HG02623 (cell line): ENCODE measurements at regions not wholly inside any gene's neighbourhood (a gene's known extent, or its start where the extent isn't known, plus 50 kb on each side); places are given as distances from the start of the nearest gene placed in this dataset.

ENCODE experiments used
- ATAC-seq: cut with Tn5 transposase; IDR thresholded peaks from one replicate; pipeline ENCODE4 v1.9.1; 2021; ENCODE audit warnings: moderate library complexity; ENCODE audit not compliant: unreplicated experiment

DNA sequence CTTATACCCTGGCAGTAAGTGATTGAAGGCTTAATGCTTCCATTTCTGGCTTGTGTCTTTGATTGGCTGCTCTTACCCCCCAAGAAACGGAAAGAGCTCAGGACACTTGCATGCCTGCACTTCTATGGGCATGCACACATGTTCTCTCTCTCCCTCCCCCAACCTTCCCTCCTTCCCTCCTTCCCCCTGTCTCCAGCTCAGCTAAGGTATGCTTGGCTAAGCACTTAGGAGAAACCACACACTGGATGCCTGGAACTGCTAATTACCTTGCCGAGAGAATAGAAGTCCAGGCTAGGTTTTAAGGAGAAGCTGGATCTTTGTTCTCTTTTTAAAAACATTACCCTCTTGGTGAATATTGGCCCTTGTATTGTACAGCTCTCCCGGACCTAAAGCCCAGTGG, 1072.8 kb upstream of the TMEM132C start:
- no peak for ATAC-seq

DNA sequence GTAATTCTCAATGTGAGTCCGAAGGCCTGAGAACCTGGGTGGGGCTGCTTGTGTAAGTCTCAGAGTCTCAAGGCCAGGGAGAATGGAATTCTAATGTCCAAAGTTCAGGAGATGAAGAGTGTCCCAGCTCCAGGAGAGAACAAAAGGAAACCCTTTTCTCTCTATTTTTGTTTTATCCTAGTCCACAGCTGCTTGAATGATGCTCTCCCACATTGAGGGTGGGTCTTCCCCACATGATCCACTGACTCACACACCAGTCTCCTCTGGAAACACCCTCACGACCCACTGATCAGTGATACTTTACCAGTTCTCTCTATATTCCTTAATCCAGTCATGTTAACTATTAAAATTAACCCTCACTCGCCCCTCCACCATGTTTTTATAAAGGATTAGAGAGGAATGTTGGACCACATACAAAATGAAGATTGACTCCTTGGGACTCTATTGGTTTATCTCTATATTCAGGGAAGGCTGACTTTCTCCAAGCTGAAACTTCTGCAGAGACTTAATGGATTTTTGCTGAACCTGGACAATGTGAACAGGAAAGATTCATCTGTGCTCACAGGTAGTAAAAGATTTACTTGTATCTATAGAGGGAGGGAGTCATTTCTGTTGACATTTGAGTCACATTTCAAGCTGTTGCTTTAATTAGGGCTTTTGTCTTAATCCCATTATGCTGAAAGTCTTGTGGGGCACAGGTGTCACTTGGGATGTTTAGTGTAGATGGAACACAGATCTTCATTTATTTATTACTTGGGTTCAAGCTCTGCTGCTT, 1061.0 kb upstream of the TMEM132C start:
- ATAC-seq = no peak

DNA sequence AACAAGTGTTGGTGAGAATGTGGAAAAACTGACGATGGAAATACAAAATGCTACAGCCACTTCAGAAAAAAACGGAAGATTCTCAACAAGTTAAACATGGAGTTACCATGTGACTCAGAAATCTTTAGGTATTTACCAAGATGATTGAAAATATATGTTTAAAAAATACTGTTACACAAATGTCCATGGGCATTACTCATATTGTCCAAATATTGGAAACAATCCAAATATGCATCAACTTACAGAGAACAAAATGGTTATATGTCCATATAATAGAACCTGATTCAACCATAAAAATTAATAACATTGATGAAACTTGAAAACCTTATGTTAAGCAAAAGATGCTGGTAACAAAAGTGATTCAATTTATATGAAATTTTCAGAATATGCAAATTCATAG, 1057.7 kb upstream of the TMEM132C start:
- no peak for ATAC-seq

DNA sequence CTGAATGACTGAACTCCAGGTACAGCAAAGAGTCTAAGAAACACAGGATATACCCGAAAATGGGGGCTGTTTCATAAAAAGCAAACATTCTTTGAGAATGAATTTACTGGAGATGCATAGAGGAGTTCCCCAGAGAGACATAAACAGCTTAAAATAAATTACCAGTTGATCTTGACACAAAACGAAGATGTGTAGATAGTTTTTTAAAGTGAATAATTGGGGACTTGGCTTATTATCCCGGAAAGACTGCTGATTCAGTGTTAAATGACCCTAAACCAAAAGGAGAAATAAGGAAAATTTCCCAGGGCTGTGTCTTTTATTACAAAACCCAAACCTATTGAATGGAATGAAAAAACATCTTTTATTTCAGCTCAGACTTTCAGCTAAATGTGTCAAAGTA, 1052.8 kb upstream of the TMEM132C start:
- no peak for ATAC-seq

DNA sequence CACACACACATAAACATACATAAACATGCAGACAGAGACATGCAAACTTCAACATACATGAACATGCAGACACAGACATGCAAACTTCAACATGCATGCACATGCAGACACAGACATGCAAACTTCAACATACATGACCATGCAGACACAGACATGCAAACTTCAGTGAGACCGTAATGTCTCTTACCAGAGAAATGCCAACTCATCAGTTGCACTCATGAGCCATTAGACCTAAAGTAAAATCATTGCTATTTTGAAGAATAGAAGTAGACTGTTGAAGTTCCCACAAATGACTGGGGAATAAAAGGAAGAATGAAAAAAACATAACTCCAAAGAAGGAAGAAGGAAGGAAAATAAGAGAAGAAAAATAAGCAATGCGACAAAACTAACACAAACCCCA, 1044.0 kb upstream of the TMEM132C start:
- ATAC-seq = no peak

DNA sequence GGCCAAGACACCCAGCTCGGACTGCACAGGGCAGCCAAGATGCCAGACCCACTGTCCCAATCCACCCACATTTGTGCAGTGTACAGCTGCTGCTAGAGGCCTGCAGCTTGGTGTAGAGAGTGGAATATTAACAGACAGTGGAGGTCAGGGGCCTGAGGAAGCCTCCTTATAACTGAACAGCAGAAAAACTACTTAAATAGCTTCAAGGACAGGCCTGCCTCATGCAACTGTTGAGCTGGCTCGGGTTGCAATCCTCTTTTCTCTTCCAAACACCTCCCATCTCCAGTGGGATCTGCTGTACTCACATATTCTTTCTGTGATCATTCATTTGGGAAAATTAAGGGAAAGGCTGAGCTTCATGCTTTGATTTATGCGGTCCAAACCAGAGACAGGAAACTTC, 1043.2 kb upstream of the TMEM132C start:
- ATAC-seq = no peak

DNA sequence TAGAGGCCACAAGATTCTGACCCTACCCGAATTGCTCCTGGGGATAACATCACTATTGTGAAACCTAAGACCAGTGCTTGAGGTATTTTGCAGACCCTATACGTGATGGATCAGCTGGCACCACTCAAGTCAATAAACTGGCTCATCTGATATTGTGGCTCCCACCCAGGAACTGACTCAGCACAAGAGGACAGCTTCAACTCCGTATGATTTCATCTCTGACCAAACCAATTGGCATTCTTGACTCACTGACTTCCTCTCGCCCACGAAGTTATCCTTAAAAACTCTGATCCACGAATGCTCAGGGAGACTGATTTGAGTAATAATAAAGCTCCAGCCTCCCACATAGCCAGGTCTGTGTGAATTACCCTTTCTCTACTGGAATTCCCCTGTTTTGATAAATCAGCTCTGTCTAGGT, 1036.1 kb upstream of the TMEM132C start:
- no peak for ATAC-seq

DNA sequence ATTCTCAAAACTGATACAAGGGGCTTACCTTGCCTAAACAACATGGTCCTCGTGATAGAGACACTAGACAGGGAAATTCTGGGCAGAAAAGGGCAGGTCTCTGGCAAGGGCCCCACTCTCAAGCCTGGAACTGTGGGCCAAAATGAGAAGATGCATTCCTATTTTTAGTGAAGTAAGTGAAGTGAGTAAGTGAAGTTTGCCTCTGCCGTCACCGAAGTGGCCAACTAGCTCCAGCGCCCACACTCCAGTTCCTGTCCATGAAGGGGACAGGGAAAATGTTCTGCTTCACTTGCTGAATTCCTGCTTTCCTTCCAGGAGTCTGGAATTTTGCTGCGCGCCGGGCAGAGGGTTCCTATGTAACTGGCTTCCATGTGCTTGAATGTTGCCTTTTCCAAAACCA, 1035.6 kb upstream of the TMEM132C start:
- no peak for ATAC-seq

DNA sequence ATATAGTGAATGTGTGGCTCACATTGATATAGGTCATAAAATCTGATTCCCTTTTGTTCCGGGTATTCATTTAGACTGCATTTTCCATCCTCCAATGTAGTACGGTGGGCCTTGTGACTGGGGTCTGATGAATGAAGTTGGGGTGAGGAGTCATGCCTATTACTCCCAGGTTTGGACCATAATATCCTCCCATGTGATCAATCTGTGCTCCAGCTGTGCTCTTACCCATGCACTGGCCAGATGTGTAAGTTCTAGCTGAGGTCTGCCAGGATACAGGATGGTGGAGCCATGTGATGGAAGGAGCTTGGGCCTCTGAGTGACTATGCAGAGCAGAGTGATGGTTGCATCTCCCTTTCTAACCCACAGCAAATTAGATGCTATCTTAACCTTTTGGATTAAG, 1034.0 kb upstream of the TMEM132C start:
- ATAC-seq = no peak

DNA sequence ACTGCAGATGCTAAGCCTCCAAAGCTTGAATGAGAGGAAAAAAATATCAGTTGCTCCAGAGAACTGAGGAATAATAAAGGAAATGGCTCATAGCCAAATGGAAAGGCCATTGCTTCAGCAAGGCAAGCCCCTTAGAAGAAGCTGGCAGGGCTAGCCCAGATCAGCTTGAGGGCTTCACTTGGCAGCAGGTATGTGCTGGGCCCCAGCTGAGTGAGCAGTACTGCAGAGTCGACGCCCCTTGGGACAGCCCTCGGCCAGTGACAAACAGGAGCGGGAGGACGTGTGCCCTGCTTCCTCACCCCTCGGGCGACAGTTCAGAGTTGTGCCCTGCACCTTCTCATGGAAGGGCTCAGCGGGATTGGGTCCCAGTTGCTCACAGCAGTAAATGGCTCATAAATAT, 1031.2 kb upstream of the TMEM132C start:
- no peak for ATAC-seq

DNA sequence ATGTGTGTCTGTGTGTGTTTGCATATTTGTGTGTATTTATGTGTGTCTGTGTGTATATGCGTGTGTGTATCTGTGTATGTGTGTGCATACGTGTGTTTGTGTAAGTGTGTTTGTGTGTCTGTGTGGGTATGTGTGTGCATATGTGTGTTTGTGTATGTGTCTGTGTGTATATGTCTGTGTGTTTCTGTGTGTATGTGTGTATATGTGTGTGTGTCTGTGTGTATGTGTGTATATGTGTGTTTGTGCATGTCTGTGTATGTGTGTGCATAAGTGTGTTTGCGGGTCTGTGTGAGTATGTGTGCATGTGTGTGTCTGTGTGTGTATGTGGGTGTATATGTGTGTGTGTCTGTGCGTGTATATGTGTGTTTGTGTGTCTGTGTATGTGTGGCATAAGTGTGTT, 1030.5 kb upstream of the TMEM132C start:
- no peak for ATAC-seq

DNA sequence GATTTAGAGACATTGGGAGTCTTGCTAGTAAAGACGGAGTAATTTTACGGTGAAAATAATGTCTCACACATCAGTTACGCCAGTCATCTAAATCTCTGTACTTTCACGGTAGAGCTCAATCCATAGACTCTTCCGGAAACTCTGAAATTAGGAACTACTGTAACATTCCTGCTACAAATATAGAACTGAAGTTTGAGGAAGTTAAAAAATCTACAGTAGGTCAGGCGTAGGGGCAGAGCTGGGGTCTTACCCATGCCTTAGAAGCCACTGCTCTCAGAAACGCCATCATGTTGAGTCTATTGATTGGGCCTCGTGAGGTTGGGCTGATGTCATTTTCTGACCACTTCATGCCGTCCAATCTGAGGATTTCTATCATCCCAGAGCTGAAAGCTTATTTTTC, 1029.8 kb upstream of the TMEM132C start:
- ATAC-seq = no peak

DNA sequence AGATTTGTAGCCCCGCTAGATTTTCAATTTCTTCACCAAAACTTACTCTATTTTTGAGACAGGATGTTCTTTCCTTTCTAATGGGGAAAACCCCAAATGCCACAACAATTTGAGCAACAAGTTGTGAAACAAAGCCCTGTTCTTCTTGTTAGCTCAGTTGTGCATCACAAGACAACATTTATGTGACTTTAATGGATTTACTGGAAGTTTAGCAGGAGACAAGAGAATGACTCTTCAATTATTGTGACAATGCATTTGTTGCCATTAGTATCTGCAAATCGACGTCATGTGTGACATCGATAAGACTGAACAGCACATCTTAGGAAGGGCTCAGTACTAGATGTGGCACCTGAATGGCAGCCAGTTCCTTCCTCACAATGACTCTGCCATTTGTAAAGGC, 1028.9 kb upstream of the TMEM132C start:
- ATAC-seq = no peak

DNA sequence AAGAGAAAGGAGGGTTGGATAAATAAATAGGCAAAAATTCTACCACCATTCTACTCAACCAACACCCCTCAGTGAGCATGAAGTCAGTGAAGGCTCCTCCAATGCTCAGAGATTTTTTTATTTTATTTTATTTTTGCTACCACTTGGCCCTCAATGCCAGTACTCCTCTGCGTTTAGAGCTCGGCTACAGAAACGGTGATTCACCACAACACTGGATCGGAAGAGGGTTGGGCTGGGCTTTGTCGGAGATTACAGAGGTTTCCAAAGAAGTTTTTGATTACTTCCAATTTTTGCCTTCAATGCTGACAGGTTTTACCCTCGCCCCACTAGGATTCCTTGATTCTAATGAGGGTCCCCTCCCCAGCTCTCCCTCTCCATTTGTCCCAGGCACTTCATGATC, 1027.2 kb upstream of the TMEM132C start:
- ATAC-seq = no peak

DNA sequence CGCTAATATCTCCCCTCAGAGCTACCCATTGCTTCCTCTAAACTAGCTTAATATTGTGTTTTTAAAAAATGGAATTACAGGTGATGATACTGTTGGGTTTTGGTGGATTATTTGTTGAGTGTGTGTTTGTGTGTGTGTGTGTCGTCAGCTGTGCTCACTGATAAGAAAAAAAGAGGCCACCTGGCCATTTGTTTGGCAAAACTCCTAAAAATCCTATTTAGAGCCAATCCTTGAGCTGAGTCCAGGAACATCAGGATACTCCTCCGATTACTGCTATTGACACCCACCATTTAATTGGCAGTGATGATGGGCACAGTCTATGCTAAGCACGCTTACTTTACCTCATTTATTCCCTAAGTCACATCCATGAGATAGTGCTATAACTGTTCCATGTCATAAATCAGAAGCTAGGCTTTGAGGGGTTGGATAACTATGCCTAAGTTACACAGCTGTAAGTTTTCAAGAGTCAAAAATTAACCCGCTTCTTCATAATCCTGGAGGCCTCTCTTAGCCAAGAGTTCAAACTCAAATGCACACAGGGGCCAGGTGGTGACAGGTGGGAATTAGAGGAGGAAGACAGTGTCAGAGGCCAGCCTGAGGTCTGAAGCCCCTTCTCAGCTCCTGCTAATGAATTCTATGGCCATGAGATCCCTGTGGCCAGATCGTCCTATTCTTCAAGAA, 1026.6 kb upstream of the TMEM132C start:
- ATAC-seq = no peak

DNA sequence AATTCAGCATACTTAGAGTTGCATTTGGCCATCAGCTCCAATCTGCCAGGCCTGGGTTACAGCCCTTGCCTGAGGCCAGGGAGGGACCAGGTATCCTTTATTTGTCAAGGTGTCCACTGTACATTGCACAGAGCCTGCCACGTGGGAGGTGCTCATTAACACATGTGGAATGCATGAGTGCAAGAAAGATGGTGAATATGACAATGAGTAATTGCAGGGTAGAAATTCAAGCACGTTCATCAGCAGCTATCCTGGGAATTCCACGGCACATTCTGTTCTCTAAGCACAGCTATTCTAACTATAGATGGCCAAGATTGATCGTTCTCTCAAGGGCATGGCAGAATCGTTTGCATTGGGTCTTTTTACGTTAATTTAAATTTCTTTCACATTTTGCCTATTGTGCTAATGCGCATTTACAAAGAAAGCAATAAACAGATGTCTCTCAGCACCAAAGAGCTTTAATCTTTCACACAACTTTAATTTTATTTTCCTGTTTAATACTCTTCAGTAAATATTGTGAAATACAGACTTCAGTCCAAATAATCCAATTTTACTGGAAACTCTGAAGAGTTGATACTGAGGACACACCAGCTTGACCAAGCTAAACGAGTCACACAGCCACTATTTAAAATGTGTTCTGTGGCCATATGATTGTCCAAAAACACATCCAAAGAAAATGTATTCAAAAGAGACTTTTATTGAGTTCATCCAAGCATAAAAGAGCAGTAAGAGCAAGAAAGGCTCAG, 1025.7 kb upstream of the TMEM132C start:
- ATAC-seq = no peak

DNA sequence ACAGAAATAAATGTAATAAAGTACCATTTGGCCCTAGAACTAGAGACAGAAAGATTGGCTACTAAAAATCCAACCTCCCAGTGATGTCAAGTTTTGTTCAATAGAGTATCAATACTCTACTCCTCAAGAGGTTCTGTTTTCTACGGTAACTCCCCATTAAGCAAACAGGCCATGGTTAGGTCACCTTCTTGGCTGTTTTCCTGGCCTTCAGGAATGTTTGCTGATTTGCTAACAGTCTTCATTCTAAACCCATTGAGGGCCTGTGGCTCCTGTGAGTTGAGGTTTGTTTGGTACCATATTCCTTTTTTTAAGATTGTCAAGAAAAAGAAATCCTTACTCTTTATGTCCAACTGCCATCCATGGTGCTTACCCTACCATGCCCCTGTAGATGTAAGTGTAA, 1022.0 kb upstream of the TMEM132C start:
- no peak for ATAC-seq

DNA sequence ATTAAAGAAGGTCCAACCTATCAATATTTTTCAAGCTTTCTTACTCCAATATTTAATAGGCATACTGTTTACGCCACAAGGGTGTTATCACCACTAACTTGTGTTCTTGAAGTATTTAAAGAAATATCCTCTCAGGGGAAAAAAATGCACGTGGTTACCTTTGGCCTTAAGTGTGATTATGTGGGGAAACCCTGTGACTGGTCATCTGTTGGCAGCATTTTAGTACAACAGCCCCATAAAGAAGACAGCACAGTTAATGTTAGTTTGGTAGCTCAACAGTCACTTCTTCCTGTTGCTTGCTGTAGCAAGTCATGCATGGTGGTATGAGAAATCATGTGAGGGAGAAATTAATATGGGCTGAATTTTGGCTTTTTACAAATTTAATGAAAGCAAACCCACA, 1021.5 kb upstream of the TMEM132C start:
- no peak for ATAC-seq

DNA sequence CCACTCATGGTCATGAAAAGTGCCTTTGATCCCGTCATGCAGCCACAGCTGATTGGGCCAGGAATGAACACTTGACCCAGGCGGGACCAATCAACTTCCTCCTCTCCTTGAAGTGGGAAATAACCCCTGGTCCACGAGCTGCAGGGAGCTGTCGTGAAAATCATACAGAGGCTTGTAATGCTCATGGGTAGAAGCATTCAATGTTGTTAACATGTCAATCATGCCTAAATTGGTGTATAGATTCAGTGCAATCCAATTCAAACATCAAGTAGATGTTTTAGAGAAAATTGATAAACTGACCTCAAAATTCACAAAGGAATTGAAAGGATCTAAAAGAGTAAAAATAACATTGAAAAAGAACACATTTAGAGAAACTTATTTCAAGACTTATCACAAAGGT, 1019.0 kb upstream of the TMEM132C start:
- ATAC-seq = no peak

DNA sequence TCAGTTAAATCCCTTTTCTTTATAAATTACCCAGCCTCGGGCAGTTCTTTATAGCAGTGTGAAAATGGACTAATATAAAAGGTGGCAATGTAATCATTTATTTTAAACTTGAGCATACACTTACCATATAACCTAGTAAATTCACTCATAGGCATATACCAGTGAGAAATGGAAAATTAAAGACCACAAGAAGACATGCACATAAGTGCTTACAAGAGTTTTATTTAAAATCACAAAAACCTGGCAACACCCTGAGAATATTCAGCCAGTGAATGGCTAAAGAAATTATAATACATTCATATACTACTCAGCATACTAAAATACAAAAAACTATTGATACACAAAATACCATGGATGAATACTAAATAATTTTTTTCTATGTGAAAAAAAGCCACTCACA, 1017.5 kb upstream of the TMEM132C start:
- no peak for ATAC-seq

DNA sequence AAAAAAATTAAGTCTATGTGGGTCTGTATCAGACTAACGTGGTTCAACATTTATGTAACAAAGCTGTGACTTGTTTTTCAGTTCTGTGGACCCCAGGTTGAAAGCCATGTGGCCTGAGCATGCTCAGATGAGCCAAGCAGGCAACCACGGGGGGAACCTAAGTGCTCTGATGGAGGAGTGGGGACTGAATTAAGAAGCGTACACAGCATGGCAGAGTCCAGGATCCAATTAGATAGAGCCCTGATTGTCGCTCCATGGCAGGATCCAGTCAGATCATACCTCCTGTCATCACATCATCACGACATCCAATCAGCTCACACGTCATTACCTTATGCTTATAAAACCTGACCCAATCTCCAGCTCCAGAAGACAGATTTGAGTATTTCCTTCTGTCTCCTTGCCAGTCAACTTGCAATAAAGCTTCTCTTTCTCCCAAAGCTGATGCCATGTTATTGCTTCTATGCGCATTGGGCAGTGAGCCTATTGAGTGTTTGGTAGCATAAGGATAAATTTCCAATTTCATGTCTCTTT, 1013.1 kb upstream of the TMEM132C start:
- ATAC-seq = no peak

DNA sequence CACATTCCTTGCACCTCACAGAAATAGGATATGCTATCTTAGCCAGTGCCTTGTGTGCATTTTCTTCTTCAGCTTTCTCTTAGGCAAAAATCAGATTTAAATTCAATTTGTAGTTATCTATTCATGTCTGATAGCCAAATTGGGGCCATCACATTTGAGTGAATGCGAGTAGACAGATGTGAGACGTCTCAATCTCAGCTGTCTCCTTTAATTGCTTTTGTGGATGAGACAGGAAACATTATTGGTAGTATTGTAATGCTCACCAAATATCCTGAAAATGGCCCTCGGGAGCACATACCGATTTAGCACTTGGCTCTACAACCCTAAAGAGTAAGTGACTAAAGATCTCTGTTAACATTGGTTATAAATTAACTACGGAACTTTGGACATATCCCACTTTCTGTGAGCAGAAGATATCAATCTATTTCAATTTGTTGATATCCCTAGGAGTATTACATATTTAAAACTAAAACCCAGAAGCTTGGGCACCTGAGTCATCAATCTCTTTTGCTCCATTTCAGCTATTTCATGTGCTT, 1012.5 kb upstream of the TMEM132C start:
- ATAC-seq = no peak
